ENCODE measurements at regions not wholly inside any gene's neighbourhood (a gene's known extent, or its start where the extent isn't known, plus 50 kb on each side); places are given as distances from the start of the nearest gene placed in this dataset.
"Not testable (repeated sequence)": the region's sequence is repeated elsewhere in the genome, so short reads cannot be mapped to it uniquely, and the experiment has no call there.

- DNase-seq, result not testable (repeated sequence)
These were observed 106.9 kb downstream of the APTX start for GRCh38 chr9:32894485-32894884.

GRCh38 chr9:32899181-32899580 lies 102.2 kb downstream of the APTX start:
- DNase-seq, result no peak

- no peak for DNase-seq
These were observed 101.7 kb downstream of the APTX start for GRCh38 chr9:32899761-32900160.

GRCh38 chr9:32906213-32906612 lies 95.2 kb downstream of the APTX start:
- DNase-seq, result no peak

GRCh38 chr9:32915802-32916201 lies 85.6 kb downstream of the APTX start:
- DNase-seq, result no peak

- DNase-seq, result no peak
These were observed 82.8 kb downstream of the APTX start for GRCh38 chr9:32918628-32919027.

Measured in activated T-cell treated with anti-CD3 and anti-CD28 coated beads, Interleukin-2, amount 50 U/mL, for 48 hours (primary cell).